ENCODE measurements at regions not wholly inside any gene's neighbourhood (a gene's known extent, or its start where the extent isn't known, plus 50 kb on each side); places are given as distances from the start of the nearest gene placed in this dataset.
"Not testable (repeated sequence)": the region's sequence is repeated elsewhere in the genome, so short reads cannot be mapped to it uniquely, and the experiment has no call there.

GRCh38 chr3:59502806-59503205 is 453.0 kb upstream of the CFAP20DC start:
- DNase-seq (ENCODE audit: low read depth in 2 of 2) = peak; percentile 33 to 41

- DNase-seq (ENCODE audit: low read depth in 2 of 2) = no peak
Measured at GRCh38 chr3:59499954-59500353, 450.1 kb upstream of the CFAP20DC start.

- no peak for DNase-seq (ENCODE audit: low read depth in 2 of 2)
Measured at GRCh38 chr3:59499000-59499399, 449.2 kb upstream of the CFAP20DC start.

GRCh38 chr3:59496250-59496649 is 446.4 kb upstream of the CFAP20DC start:
- no peak for DNase-seq (ENCODE audit: low read depth in 2 of 2)

- DNase-seq (ENCODE audit: low read depth in 2 of 2) = not testable (repeated sequence)
Measured at GRCh38 chr3:59494969-59495368, 445.1 kb upstream of the CFAP20DC start.

GRCh38 chr3:59486520-59486919 is 436.7 kb upstream of the CFAP20DC start:
- no peak for DNase-seq (ENCODE audit: low read depth in 2 of 2)

GRCh38 chr3:59483191-59483590 is 433.4 kb upstream of the CFAP20DC start:
- DNase-seq (ENCODE audit: low read depth in 2 of 2) = no peak

- DNase-seq (ENCODE audit: low read depth in 2 of 2) = no peak
Measured at GRCh38 chr3:59482684-59483083, 432.9 kb upstream of the CFAP20DC start.

- no peak for DNase-seq (ENCODE audit: low read depth in 2 of 2)
Measured at GRCh38 chr3:59481776-59482400, 432.1 kb upstream of the CFAP20DC start.

- no peak for DNase-seq (ENCODE audit: low read depth in 2 of 2)
Measured at GRCh38 chr3:59480486-59480995, 430.7 kb upstream of the CFAP20DC start.

GRCh38 chr3:59473636-59474035 is 423.8 kb upstream of the CFAP20DC start:
- no peak for DNase-seq (ENCODE audit: low read depth in 2 of 2)

- DNase-seq (ENCODE audit: low read depth in 2 of 2) = no peak
Measured at GRCh38 chr3:59472541-59472940, 422.7 kb upstream of the CFAP20DC start.

- peak in 1 of 2 donors; percentile 16 for DNase-seq (ENCODE audit: low read depth in 2 of 2)
Measured at GRCh38 chr3:59469948-59470723, 420.3 kb upstream of the CFAP20DC start.

- no peak for DNase-seq (ENCODE audit: low read depth in 2 of 2)
Measured at GRCh38 chr3:59467476-59467875, 417.7 kb upstream of the CFAP20DC start.

- DNase-seq (ENCODE audit: low read depth in 2 of 2) = no peak
Measured at GRCh38 chr3:59464187-59464586, 414.4 kb upstream of the CFAP20DC start.

GRCh38 chr3:59463253-59463652 is 413.4 kb upstream of the CFAP20DC start:
- no peak for DNase-seq (ENCODE audit: low read depth in 2 of 2)

- DNase-seq (ENCODE audit: low read depth in 2 of 2) = no peak
Measured at GRCh38 chr3:59460068-59460467, 410.2 kb upstream of the CFAP20DC start.

GRCh38 chr3:59456852-59457485 is 407.1 kb upstream of the CFAP20DC start:
- peak; percentile 36 to 42 for DNase-seq (ENCODE audit: low read depth in 2 of 2)

- no peak for DNase-seq (ENCODE audit: low read depth in 2 of 2)
Measured at GRCh38 chr3:59451800-59452746, 402.2 kb upstream of the CFAP20DC start.

- peak; percentile 44 to 59 for DNase-seq (ENCODE audit: low read depth in 2 of 2)
Measured at GRCh38 chr3:59450946-59451763, 401.3 kb upstream of the CFAP20DC start.

- no peak for DNase-seq (ENCODE audit: low read depth in 2 of 2)
Measured at GRCh38 chr3:59450437-59450836, 400.6 kb upstream of the CFAP20DC start.
